ENCODE measurements at regions not wholly inside any gene's neighbourhood (a gene's known extent, or its start where the extent isn't known, plus 50 kb on each side); places are given as distances from the start of the nearest gene placed in this dataset.

- TF ChIP-seq CTCF (IDR thresholded peaks at IDR 0.05): no peak
- no peak for TF ChIP-seq POLR2A (IDR thresholded peaks at IDR 0.05)
These were observed 246.2 kb upstream of the MCTP2 start for GRCh38 chr15:93985176-93985575.

Measured in uterus (tissue), 2 donors.